Epithelial cell of prostate (primary cell): ENCODE measurements at regions not wholly inside any gene's neighbourhood (a gene's known extent, or its start where the extent isn't known, plus 50 kb on each side); places are given as distances from the start of the nearest gene placed in this dataset.
A peak's percentile ranks its signal among the peaks of the same experiment; 100 is the strongest.

ENCODE experiments used
- DNase-seq: peaks from one replicate; pipeline ENCODE4 v3.0.0-alpha.2; 2011; ENCODE audit warnings: low read depth, low spot score
- H3K27ac ChIP-seq: fragments of 450-650 bp; 2 replicates; pipeline ENCODE4 v1.5.1; 2017; ENCODE audit warnings: mild to moderate bottlenecking

- no peak for DNase-seq
- no peak overlapping the region for H3K27ac ChIP-seq
Measured at GRCh38 chr4:136740326-136740725, 792.0 kb downstream of the PCDH18 start.

- DNase-seq, result no peak
- H3K27ac ChIP-seq, result no peak overlapping the region
Measured at GRCh38 chr4:136737066-136737465, 795.2 kb downstream of the PCDH18 start.

GRCh38 chr4:136731025-136731424, 801.3 kb downstream of the PCDH18 start:
- no peak overlapping the region for H3K27ac ChIP-seq
- no peak for DNase-seq

GRCh38 chr4:136725286-136726081, 806.8 kb downstream of the PCDH18 start:
- no peak overlapping the region for H3K27ac ChIP-seq
- DNase-seq, result no peak

- no peak overlapping the region for H3K27ac ChIP-seq
- DNase-seq, result no peak
Measured at GRCh38 chr4:136713140-136713539, 819.2 kb downstream of the PCDH18 start.

- DNase-seq, result no peak
- H3K27ac ChIP-seq, result no peak overlapping the region
Measured at GRCh38 chr4:136709897-136710296, 822.4 kb downstream of the PCDH18 start.

GRCh38 chr4:136706942-136707341, 825.4 kb downstream of the PCDH18 start:
- H3K27ac ChIP-seq, result no peak overlapping the region
- DNase-seq, result no peak

GRCh38 chr4:136699905-136700304, 832.4 kb downstream of the PCDH18 start:
- no peak overlapping the region for H3K27ac ChIP-seq
- DNase-seq, result no peak

GRCh38 chr4:136691607-136692006, 840.7 kb downstream of the PCDH18 start:
- DNase-seq, result no peak
- no peak overlapping the region for H3K27ac ChIP-seq

GRCh38 chr4:136690360-136690759, 841.9 kb downstream of the PCDH18 start:
- H3K27ac ChIP-seq, result no peak overlapping the region
- no peak for DNase-seq

- H3K27ac ChIP-seq, result no peak overlapping the region
- DNase-seq, result no peak
Measured at GRCh38 chr4:136687596-136687995, 844.7 kb downstream of the PCDH18 start.

- no peak for DNase-seq
- no peak overlapping the region for H3K27ac ChIP-seq
Measured at GRCh38 chr4:136687118-136687517, 845.2 kb downstream of the PCDH18 start.

GRCh38 chr4:136680761-136681160, 851.5 kb downstream of the PCDH18 start:
- H3K27ac ChIP-seq, result no peak overlapping the region
- no peak for DNase-seq

- no peak for DNase-seq
- H3K27ac ChIP-seq, result no peak overlapping the region
Measured at GRCh38 chr4:136680271-136680670, 852.0 kb downstream of the PCDH18 start.

- H3K27ac ChIP-seq, result no peak overlapping the region
- no peak for DNase-seq
Measured at GRCh38 chr4:136670265-136670664, 862.0 kb downstream of the PCDH18 start.

GRCh38 chr4:136664988-136665387, 867.3 kb downstream of the PCDH18 start:
- H3K27ac ChIP-seq, result no peak overlapping the region
- DNase-seq, result no peak

GRCh38 chr4:136662539-136662938, 869.8 kb downstream of the PCDH18 start:
- no peak overlapping the region for H3K27ac ChIP-seq
- no peak for DNase-seq

- no peak overlapping the region for H3K27ac ChIP-seq
- no peak for DNase-seq
Measured at GRCh38 chr4:136653640-136654406, 878.5 kb downstream of the PCDH18 start.

GRCh38 chr4:136651932-136652331, 880.4 kb downstream of the PCDH18 start:
- DNase-seq, result no peak
- no peak overlapping the region for H3K27ac ChIP-seq

- DNase-seq, result no peak
- peak overlapping the region; percentile 14 for H3K27ac ChIP-seq
Measured at GRCh38 chr4:136651278-136651667, 881.0 kb downstream of the PCDH18 start.

- DNase-seq, result no peak
- H3K27ac ChIP-seq, result peak overlapping the region; percentile 14
Measured at GRCh38 chr4:136650541-136651277, 881.6 kb downstream of the PCDH18 start.
